Glutamatergic neuron (in vitro differentiated cells): ENCODE measurements at regions not wholly inside any gene's neighbourhood (a gene's known extent, or its start where the extent isn't known, plus 50 kb on each side); places are given as distances from the start of the nearest gene placed in this dataset.
A peak's percentile ranks its signal among the peaks of the same experiment; 100 is the strongest.

Experiments
- DNase-seq: peaks from one replicate; pipeline ENCODE4 v3.0.0; 2022
- H3K27ac Mint-ChIP-seq: one replicate; pipeline ENCODE4 v1.8.0; 2020; ENCODE audit warnings: mild to moderate bottlenecking, mixed read lengths, inconsistent platforms; ENCODE audit not compliant: unreplicated experiment
- H3K27me3 Mint-ChIP-seq: one replicate; pipeline ENCODE4 v1.8.0; 2020; ENCODE audit warnings: mild to moderate bottlenecking, moderate library complexity, mixed read lengths, inconsistent platforms; ENCODE audit not compliant: unreplicated experiment
- H3K36me3 Mint-ChIP-seq: one replicate; pipeline ENCODE4 v1.8.0; 2020; ENCODE audit warnings: mild to moderate bottlenecking, mixed read lengths, inconsistent platforms; ENCODE audit not compliant: unreplicated experiment
- H3K4me1 Mint-ChIP-seq: one replicate; pipeline ENCODE4 v1.8.0; 2020; ENCODE audit warnings: mild to moderate bottlenecking, low read depth, mixed read lengths, inconsistent platforms; ENCODE audit not compliant: unreplicated experiment
- H3K4me3 Mint-ChIP-seq: one replicate; pipeline ENCODE4 v1.8.0; 2020; ENCODE audit warnings: mild to moderate bottlenecking, mixed read lengths, inconsistent platforms; ENCODE audit not compliant: unreplicated experiment
- H3K9me3 Mint-ChIP-seq: one replicate; pipeline ENCODE4 v1.8.0; 2020; ENCODE audit warnings: mild to moderate bottlenecking, moderate library complexity, mixed read lengths, inconsistent platforms; ENCODE audit not compliant: unreplicated experiment
- CTCF ChIP-seq: fragments of 200-600 bp; sonication (generic); IDR thresholded peaks from one replicate; pipeline ENCODE4 v1.5.0; 2021; ENCODE audit not compliant: partially characterized antibody, unreplicated experiment

- Mint-ChIP-seq H3K9me3 (peaks cover 11% of the 10 kb centered on the region), H3K27ac (no peak overlapping the region), H3K36me3 (peaks cover 11% of the 10 kb centered on the region), H3K27me3 (peaks cover 3% of the 10 kb centered on the region), H3K4me3 (no peak overlapping the region), H3K4me1 (peaks cover 12% of the 10 kb centered on the region)
- TF ChIP-seq CTCF, result no peak
- DNase-seq, result no peak
These were observed 63.5 kb upstream of the ADRA2C start for GRCh38 chr4:3702561-3703221.

GRCh38 chr4:3701736-3702560 lies 64.2 kb upstream of the ADRA2C start:
- H3K36me3 Mint-ChIP-seq, result peaks cover 18% of the 10 kb centered on the region
- peaks cover 7% of the 10 kb centered on the region for H3K4me1 Mint-ChIP-seq
- H3K27me3 Mint-ChIP-seq, result peaks cover 5% of the 10 kb centered on the region
- H3K4me3 Mint-ChIP-seq, result no peak overlapping the region
- peaks cover 9% of the 10 kb centered on the region for H3K9me3 Mint-ChIP-seq
- TF ChIP-seq CTCF, result no peak
- no peak overlapping the region for H3K27ac Mint-ChIP-seq
- no peak for DNase-seq

- TF ChIP-seq CTCF, result no peak
- Mint-ChIP-seq H3K27me3 (peaks cover 6% of the 10 kb centered on the region), H3K4me3 (no peak overlapping the region), H3K4me1 (peaks cover 7% of the 10 kb centered on the region), H3K36me3 (peaks cover 24% of the 10 kb centered on the region), H3K9me3 (peaks cover 11% of the 10 kb centered on the region), H3K27ac (no peak overlapping the region)
- DNase-seq, result no peak
These were observed 64.9 kb upstream of the ADRA2C start for GRCh38 chr4:3701271-3701734.

GRCh38 chr4:3700736-3701135 lies 65.4 kb upstream of the ADRA2C start:
- peaks cover 6% of the 10 kb centered on the region for H3K27me3 Mint-ChIP-seq
- H3K4me1 Mint-ChIP-seq, result peaks cover 5% of the 10 kb centered on the region
- peaks cover 28% of the 10 kb centered on the region for H3K36me3 Mint-ChIP-seq
- no peak for TF ChIP-seq CTCF
- H3K9me3 Mint-ChIP-seq, result peaks cover 11% of the 10 kb centered on the region
- H3K4me3 Mint-ChIP-seq, result no peak overlapping the region
- peak; percentile 10 for DNase-seq
- no peak overlapping the region for H3K27ac Mint-ChIP-seq

GRCh38 chr4:3700223-3700622 lies 66.0 kb upstream of the ADRA2C start:
- Mint-ChIP-seq H3K4me1 (peaks cover 3% of the 10 kb centered on the region), H3K9me3 (peaks cover 11% of the 10 kb centered on the region), H3K27ac (no peak overlapping the region), H3K36me3 (peaks cover 28% of the 10 kb centered on the region), H3K27me3 (peaks cover 6% of the 10 kb centered on the region), H3K4me3 (no peak overlapping the region)
- no peak for TF ChIP-seq CTCF
- peak; percentile 4 for DNase-seq
